ENCODE measurements at regions not wholly inside any gene's neighbourhood (a gene's known extent, or its start where the extent isn't known, plus 50 kb on each side); places are given as distances from the start of the nearest gene placed in this dataset.
"Not testable (repeated sequence)": the region's sequence is repeated elsewhere in the genome, so short reads cannot be mapped to it uniquely, and the experiment has no call there.

DNA sequence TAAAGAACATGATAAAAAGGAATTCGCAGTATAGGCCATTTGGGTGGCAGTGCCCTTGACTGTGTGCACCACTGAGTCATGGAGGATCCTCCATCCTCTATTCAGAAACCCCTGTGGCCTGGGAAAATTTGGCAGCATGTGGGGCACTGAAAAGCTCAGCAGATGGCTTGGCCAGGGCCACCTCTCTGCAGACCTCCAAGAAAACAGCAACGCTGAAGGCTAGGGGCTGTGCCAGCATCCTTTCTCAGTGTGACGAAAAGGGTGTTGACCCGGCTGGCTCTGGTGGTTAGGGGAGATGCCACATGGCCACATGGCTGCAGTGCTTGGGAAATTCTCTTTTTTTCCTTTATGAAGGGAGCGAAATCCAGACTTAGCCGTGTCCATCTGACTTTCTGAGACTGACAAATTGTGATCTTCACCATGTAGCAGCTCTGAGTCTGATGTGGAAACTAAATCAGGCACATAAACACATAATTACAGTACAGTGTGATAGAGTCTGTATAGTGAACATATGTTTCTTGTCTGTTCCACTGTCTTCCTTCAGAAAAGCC lies 178.0 kb downstream of the KCTD12 start:
- DNase-seq = no peak

GRCh38 chr13:76707360-76707759 lies 178.8 kb downstream of the KCTD12 start:
- DNase-seq = no peak

- no peak for DNase-seq
These were observed 182.4 kb downstream of the KCTD12 start for GRCh38 chr13:76703621-76704288.

- peak in 1 of 3 experiments; percentile 26 for DNase-seq
These were observed 183.0 kb downstream of the KCTD12 start for GRCh38 chr13:76703216-76703615.

DNA sequence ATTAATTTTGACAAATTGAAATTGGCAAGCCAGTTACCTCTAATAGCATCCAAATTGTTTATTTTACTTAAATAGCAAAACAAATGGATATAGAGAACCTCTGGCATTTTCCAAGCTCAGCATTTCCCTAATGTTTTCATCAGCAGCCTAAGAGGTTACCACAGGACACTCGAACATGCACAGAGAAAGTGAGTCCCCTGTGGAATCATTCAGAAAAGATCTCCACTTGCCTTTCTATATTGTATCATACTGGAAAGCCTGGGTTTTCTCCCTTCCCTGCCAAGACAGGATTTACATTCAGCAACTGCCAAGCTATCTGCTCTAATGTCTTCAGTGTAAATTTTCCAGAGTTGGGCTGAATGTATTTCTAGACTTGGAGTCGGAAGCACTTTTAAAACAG lies 188.9 kb downstream of the KCTD12 start:
- DNase-seq = no peak

DNA sequence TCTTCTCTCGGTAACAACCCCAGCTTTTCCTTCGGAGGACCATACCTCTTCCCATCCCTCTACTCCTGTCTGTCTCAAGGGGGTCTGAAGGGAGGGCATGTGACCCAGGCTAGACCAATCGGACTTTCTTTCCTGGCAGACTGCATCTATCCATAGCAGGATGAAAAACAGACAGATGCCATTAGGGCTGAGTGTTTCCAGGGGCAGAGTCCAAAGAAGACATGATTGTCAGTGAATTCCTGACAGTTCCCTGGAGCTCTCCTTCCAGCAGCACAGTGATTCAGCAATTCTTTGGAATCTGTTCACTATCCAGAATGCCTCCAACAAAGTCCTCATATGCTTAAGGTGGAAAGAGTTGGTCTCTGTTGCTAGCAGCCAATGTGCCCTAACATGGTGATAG lies 189.8 kb downstream of the KCTD12 start:
- no peak for DNase-seq

- DNase-seq = no peak
These were observed 193.1 kb downstream of the KCTD12 start for GRCh38 chr13:76693086-76693485.

DNA sequence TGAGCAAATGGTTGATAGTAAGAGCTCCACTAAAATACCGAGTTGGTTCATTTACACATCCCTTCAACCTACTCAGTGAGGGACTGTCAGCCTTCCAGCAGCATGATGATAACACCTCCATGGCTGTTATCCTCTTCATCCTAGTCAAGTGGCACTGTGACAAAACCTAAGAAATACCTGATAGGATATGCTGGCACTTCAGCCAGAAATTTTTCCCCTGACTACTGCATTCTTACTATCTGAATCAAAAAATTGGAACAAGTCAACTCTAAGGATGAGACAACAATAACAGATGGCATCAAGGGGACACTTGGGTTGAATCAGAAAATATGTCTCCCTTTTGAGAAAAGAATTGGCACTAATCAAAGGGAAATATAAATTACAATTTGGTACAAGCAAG lies 193.9 kb downstream of the KCTD12 start:
- DNase-seq = no peak

- no peak for DNase-seq
These were observed 195.6 kb downstream of the KCTD12 start for GRCh38 chr13:76690611-76691010.

DNA sequence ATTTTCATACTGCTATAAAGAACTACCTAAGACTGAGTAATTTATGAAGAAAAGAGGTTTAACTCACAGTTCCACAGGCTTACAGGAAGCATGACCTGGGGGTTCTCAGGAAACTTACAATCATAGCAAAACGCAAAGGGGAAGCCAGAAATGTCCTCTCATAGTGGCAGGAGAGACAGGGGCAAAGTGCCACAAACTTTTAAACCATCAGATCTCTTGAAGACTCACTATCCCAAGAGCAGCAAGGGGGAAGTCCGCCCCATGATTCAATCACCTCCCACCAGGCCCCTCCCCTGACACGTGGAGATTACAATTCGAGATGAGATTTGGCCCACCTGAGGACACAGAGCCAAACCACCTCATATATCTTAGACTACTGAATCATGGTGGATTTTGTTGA lies 198.7 kb downstream of the KCTD12 start:
- no peak for DNase-seq

DNA sequence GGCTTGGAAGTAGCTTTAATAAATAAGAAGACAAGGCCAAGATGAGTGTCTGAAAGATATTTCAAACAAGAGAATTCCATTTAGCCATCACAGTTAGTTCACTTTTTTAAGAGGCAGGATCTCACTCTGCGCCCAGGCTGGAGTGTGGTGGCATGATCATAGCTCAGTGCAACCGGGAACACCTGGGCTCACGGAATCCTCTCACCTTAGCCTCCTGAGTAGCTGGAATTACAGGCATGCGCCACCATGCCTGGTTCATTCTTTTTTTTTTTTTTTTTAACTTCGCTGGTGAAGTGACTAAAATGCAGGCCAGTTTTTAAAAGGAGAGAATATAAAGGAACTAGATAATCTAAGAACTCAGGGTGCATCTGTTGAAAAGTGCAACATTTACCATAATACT lies 200.3 kb downstream of the KCTD12 start:
- DNase-seq = no peak

DNA sequence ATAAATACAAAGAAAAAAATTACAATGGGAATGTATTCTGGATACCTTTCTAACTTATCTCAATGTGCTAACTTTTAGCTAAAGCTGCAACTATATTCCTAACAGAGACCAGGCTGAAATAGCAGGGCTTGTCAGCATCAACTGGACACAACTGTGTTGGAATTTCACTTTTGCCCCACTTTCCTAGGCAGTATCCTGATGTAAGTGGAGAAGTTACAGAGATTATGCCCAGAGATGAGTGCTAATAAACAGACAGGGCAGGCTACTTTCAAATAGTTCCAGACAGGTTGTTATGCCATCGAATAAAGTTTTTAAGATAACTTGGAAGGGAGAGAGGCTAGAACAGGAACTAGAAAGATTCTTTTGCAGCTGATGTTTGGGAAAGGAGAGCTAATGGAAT lies 201.9 kb downstream of the KCTD12 start:
- no peak for DNase-seq

GRCh38 chr13:76683854-76684253 lies 202.4 kb downstream of the KCTD12 start:
- no peak for DNase-seq

- no peak for DNase-seq
These were observed 203.0 kb downstream of the KCTD12 start for GRCh38 chr13:76683168-76683567.

GRCh38 chr13:76680112-76680511 lies 206.1 kb downstream of the KCTD12 start:
- no peak for DNase-seq

GRCh38 chr13:76677043-76677442 lies 209.2 kb downstream of the KCTD12 start:
- DNase-seq = no peak

- DNase-seq = no peak
These were observed 213.8 kb downstream of the KCTD12 start for GRCh38 chr13:76672420-76672819.

GRCh38 chr13:76668716-76669115 lies 217.5 kb downstream of the KCTD12 start:
- DNase-seq = no peak

- no peak for DNase-seq
These were observed 218.1 kb downstream of the KCTD12 start for GRCh38 chr13:76668141-76668540.

DNA sequence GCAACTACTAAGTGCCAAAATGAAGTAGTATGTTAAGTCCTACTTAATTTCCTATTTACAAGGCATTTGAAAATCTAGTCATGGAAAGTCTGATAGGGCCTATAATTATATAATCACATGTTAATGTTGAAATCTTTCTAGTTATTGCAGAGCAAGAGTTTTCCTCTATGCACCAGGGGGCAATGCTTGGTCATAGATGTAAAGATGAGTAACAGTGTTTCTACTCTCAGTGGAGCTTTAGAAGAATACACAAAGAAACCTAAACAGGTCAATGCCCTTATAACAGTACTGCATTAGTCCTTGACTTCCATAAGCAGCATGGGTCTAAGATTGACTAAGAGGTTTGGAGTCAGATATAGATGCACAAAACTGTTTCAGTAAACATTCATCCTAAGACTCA lies 218.7 kb downstream of the KCTD12 start:
- peak in 2 of 3 experiments; percentile 19 to 55 for DNase-seq

DNA sequence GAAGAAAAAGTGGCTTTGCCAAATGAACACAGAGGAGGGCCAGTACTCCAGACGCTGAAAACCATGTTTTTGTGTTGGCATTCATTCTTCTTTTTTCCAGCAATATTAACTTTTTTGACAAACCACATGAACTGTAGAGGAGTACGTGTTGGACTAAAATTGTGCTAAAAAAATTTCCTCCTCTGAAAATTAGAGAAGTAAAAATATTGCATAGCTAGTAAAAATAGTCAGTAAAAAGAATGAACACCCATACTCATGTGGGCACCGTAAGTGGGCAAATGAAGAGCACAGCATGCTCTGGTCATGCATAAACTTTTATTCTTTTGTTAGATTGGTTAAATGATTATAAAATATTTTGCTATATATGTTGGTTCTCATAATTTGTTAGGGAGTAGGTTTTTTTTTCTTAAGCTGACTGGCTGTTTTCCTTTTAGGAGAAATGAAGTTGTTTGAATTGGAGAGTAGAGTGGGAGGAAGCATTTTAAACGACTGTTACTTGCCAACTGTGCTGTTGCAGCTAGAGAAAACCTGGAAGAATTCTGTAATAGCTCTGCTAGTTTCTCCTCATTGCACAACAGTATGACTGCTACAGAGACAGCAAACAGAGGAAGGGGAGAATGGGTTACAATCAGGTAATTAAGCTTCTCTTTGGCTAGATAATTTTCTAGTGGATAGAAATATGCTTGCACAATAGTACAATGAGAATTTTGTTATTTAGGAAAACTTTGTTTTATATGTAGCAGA lies 222.4 kb downstream of the KCTD12 start:
- DNase-seq = no peak

GRCh38 chr13:76659074-76659473 lies 227.1 kb downstream of the KCTD12 start:
- not testable (repeated sequence) for DNase-seq

GRCh38 chr13:76656500-76656899 lies 229.7 kb downstream of the KCTD12 start:
- no peak for DNase-seq

DNA sequence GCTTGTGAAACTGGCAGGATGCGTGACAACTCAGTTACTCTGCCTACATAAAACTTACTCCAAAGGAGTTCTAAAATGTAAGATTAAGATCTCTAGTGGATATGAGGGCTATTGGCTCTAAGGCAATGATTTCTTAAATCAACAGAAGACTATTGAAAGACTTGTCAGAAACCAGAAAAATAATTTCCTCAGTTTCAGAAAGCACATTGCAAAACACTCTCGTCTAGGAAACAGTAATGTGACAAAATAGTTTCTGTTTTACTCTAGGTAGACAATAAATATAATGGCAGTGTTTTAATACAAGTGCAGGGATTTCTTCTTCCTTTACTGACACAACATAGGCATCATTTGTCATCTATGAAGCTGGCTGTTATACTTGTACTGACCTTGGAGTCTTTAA lies 230.1 kb downstream of the KCTD12 start:
- no peak for DNase-seq

All from NCI-H1417 (cell line).